T-helper 2 cell (primary cell): ENCODE measurements at regions not wholly inside any gene's neighbourhood (a gene's known extent, or its start where the extent isn't known, plus 50 kb on each side); places are given as distances from the start of the nearest gene placed in this dataset.

ENCODE experiments used
- DNase-seq, 5 experiments: peaks; one replicate each; pipeline versions ENCODE4 v3.0.0 to v3.0.0-alpha.2; 2012 to 2022

- no peak for DNase-seq
Observed at GRCh38 chr10:130885021-130885655, 426.4 kb downstream of the TCERG1L start.

- no peak for DNase-seq
Observed at GRCh38 chr10:130887170-130887569, 424.4 kb downstream of the TCERG1L start.

DNA sequence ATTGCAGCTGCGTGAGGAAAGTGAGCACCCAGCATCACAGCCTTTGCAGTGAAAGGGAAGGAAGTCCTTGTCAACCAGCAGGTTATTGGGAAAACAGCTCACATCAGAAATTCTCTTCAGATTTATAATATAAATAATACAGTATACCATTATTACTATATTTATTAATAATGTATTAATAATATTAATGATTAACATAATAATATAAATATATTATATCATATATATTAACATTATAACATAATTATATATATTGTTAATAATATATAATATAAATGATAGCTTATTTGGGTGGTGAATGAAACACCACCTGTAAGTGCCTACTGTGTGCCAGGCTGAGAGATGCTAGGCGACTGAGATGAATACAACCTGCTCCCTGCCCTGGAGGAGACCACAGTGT, 423.0 kb downstream of the TCERG1L start:
- no peak for DNase-seq

- no peak for DNase-seq
Observed at GRCh38 chr10:130889240-130889639, 422.3 kb downstream of the TCERG1L start.

- no peak for DNase-seq
Observed at GRCh38 chr10:130889780-130890179, 421.7 kb downstream of the TCERG1L start.

DNA sequence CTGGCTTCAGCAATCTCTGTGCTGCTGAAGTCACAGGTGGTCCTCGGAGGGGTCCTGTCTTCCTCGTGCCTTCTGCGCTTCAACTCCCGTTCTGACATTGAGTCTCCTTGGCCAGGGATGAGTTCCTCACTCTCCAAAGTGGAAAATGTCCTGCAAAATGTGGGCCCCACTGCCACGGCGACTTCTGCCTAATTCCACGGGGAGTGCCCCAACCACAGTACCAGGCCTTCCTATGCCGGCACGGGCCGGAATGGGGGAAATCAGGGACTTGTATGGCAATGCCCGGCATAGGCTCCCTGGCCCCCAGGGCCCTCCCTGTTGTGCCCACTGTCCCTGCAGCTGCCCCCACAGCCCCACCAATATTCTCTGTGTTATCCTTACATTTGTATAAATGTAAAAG, 420.5 kb downstream of the TCERG1L start:
- DNase-seq = no peak

- no peak for DNase-seq
Observed at GRCh38 chr10:130894471-130894870, 417.1 kb downstream of the TCERG1L start.

GRCh38 chr10:130895161-130895560, 416.4 kb downstream of the TCERG1L start:
- peak in 1 of 5 experiments; percentile 30 for DNase-seq

- DNase-seq = no peak
Observed at GRCh38 chr10:130897815-130898214, 413.7 kb downstream of the TCERG1L start.

DNA sequence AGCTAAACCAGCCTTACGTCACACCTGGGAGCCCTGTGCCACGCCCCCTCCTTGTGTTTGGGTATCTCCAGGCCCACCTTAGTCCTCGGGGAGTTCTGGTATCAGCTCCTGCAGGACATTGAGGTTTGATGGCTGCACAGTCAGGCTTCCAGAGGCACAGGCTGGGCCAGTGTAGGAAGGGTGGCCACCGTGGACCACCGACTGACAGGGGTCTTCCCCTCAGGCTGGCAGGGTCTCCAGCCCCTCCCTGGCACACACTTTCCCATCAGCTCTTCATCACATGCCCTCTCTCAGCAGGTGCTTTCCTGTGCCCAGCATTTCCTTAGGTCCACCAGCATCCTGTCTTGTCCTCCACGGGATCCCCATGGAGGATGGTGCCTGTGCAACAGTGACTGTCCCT, 413.1 kb downstream of the TCERG1L start:
- no peak for DNase-seq

DNA sequence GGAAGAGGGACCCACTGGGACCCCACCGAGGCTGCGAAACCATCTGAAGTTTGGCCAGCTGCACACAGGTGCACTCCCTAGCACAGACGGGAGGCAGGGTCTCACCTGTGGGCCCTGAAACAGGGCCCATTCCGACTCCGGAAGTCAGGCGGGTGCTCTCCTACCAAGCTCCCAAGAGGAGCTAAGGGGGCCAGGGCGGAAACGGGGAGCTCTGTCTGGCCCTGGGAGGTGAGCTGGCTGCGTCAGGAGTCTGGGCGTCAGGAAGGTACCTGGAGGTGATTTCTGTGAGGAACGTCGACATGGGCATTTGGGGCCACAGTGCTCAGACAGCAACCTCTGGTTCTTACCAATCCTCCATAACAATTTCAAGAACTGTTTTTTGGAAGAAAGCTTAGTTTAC, 411.7 kb downstream of the TCERG1L start:
- DNase-seq = no peak

- no peak for DNase-seq
Observed at GRCh38 chr10:130900441-130901160, 410.9 kb downstream of the TCERG1L start.

DNA sequence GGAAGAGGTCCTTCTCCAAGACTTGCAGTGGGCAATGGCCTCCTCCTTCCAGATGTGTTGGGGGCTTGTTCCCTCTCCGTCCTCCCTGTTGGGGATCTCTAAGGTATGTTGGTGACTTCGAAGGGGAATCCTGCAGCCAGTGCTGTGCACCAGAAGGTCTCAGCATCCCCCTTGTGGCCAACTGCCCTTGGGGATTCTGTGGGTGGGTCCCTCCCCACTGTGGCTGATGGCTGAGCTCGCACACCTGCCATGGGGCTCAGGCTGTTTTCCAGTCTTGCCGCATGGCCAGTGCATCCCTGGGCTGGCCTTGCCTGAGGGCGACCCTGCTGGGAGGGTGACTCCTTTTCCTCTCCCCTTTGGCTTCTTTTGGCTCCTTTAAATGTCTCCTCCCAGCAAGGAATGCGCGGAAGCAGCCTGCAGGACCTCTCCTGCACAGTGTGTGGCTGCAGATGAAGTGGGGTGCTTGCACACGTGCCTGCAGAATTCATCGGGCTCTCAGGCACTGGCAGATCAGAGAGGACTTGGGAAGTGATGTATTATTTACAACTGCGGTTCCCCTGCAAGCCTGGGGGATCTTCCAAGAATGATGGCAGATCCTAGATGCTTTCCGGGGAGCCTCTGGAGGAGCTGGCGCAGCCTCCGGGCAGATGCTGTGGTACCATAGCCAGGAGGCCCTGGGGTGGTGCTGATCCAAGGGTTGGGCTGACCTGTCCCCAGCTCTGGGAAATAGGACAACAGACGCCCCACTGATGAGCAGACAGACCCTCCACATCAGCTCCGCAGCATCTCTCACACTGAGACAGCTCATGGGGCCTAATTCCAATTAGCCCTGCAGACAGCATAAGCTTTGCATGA, 410.0 kb downstream of the TCERG1L start:
- no peak for DNase-seq

DNA sequence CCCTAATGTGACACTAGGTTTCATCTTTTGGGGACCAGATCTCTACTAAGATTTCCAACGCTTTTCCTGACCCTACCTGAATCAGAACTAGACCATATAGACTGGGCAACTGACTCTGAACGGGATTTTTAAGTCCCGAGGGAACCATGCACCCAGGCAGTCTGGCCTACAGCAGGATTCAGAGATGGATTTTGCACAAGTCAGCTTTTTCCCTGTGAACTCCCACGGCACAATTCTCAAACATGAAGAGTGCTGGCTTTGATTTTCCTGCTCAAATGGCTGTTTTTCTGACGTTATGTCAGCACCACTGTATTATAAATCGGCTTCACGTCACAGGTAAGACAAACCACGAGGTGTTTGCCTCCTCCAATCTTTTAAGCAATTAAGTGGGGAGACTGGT, 409.1 kb downstream of the TCERG1L start:
- DNase-seq = no peak

- no peak for DNase-seq
Observed at GRCh38 chr10:130902929-130903328, 408.6 kb downstream of the TCERG1L start.

GRCh38 chr10:130904676-130905075, 406.8 kb downstream of the TCERG1L start:
- no peak for DNase-seq

DNA sequence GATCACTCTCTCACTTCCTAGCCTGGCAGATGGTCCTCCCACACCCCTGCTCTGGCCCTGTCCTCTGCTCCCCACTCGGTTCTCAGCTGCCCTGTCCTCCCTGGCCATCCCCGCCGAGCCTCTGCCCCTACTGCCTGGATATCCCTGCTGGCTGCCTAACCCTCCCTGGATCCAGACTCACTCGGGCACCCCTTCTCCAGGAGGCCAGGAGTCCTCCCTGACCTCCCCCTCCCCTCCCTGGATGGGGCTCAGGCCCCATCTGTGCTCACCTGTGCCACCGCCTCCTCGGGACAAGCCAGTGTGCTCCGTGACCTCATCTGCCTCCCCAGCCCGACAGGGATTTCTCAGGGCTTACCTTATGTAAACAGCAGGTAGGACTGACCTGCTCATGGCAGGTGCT, 406.1 kb downstream of the TCERG1L start:
- DNase-seq = no peak

- no peak for DNase-seq
Observed at GRCh38 chr10:130905921-130906320, 405.6 kb downstream of the TCERG1L start.

DNA sequence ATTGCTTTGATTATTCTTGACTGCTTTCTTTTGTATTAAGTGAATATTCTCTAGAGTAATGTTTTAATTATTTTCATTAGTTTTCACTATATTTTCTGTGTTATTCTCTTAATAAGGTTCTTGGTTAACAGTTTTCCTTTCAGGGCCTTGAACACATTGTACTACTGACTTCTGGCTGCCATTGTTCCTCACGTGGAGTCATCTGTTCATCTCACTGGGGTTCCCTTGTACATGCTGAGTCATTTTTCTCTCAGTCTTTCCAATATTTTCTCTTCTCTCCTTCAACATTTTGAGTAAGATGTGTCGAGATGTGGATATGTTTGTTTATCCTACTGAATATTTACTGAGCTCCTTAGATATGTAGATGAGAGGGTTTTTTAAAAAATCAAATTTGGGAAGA, 400.7 kb downstream of the TCERG1L start:
- DNase-seq = no peak

- no peak for DNase-seq
Observed at GRCh38 chr10:130913844-130914243, 397.7 kb downstream of the TCERG1L start.

GRCh38 chr10:130914367-130914766, 397.2 kb downstream of the TCERG1L start:
- DNase-seq = no peak

DNA sequence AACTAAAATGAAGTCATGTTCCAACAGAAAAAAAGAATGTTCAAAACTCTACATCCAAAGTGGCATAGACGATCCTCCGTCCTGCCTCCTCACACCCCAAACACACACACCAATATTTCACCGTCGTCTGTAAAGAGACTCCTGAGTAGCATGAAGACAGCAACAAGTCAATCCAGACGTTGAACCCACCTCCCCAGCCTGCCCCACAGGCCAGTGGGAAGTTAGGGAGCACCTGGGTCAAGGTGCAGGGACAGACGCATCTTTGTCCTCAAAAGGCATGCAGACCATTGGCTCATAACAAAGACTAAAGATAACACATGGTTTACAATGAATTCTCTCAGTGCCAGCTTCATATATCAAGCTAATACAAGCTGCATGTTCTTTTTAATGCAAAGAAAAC, 396.5 kb downstream of the TCERG1L start:
- DNase-seq = no peak

GRCh38 chr10:130921461-130921860, 390.1 kb downstream of the TCERG1L start:
- no peak for DNase-seq
